Adrenal gland (tissue), 9 donors: ENCODE measurements at regions not wholly inside any gene's neighbourhood (a gene's known extent, or its start where the extent isn't known, plus 50 kb on each side); places are given as distances from the start of the nearest gene placed in this dataset.

Experiments
- DNase-seq, 7 donors: peaks; one replicate each; pipeline ENCODE4 v3.0.0-alpha.2; 2019 to 2020
- H3K27ac ChIP-seq, 5 donors: fragments of 200-600 bp; sonication (generic) in 4 of 5; 1 replicate in 3 of 5; 2 replicates in 2 of 5; pipeline versions ENCODE4 v1.5.1 to v1.8.0; 2016 to 2020; ENCODE audit warnings: mild to moderate bottlenecking in 1 of 5
- H3K27me3 ChIP-seq: fragments of 200-600 bp; 2 replicates; pipeline ENCODE4 v1.8.0; 2021
- H3K36me3 ChIP-seq, 2 donors: fragments of 200-600 bp; replicated peaks in 1 of 2; 1 replicate in 1 of 2; 2 replicates in 1 of 2; pipeline versions ENCODE4 v1.5.1 to v1.8.0; 2018 to 2022
- H3K4me1 ChIP-seq, 2 donors: fragments of 200-600 bp; replicated peaks in 1 of 2; 1 replicate in 1 of 2; 2 replicates in 1 of 2; pipeline versions ENCODE4 v1.5.1 to v1.8.0; 2018 to 2021
- H3K4me3 ChIP-seq, 4 donors: fragments of 200-600 bp; sonication (generic) in 3 of 4; one replicate each; pipeline ENCODE4 v1.5.1; 2016 to 2018
- H3K9me3 ChIP-seq, 3 donors: fragments of 200-600 bp; sonication (generic) in 1 of 3; replicated peaks in 1 of 3; 1 replicate in 2 of 3; 2 replicates in 1 of 3; pipeline versions ENCODE4 v1.5.1 to v1.8.0; 2016 to 2021
- POLR2A ChIP-seq, 2 donors: fragments of 450-650 bp; IDR thresholded peaks; one replicate each; pipeline ENCODE4 v1.6.1; 2017; ENCODE audit warnings: antibody characterized with exemption in 2 of 2, mild to moderate bottlenecking in 2 of 2, moderate library complexity in 1 of 2
- WGBS, 4 donors: extraction: QIAGEN DNeasy Blood & Tissue Kit in 2 of 4; methylation state at CpG; one replicate each; pipeline versions ENCODE4 v1.1.5 to v1.1.7; 2013 to 2017; 5-methylcytosine and 5-hydroxymethylcytosine counted together
- intact Hi-C, 2 donors: fragments of 100-400 bp; cut with DNase I; formaldehyde crosslinking; loops; one replicate each; pipeline versions ENCODE4 v1.14.1 to v1.15.0; 2022 to 2023
- TF ChIP-seq, protein P1 (sequence below), 6 experiments: fragments of 450-650 bp in 4 of 6; fragments of 200-600 bp in 2 of 6; sonication (generic) in 1 of 6; IDR thresholded peaks; 1 replicate in 5 of 6; 2 replicates in 1 of 6; pipeline versions ENCODE4 v1.5.1 to v1.8.0; 2016 to 2021; ENCODE audit warnings: antibody characterized with exemption in 6 of 6, mild to moderate bottlenecking in 2 of 6, moderate library complexity in 1 of 6
- donor health status: healthy with polysubstance abuse.
- donor health status: Bipolar disorder and iron deficiency.
- donor health status: DM: yes; HTN: yes; CAD: no.
- donor health status: DM: no; HTN: no; CAD: no.
- donor health status: DM: no; HTN: no; CAD: no.

DNA sequence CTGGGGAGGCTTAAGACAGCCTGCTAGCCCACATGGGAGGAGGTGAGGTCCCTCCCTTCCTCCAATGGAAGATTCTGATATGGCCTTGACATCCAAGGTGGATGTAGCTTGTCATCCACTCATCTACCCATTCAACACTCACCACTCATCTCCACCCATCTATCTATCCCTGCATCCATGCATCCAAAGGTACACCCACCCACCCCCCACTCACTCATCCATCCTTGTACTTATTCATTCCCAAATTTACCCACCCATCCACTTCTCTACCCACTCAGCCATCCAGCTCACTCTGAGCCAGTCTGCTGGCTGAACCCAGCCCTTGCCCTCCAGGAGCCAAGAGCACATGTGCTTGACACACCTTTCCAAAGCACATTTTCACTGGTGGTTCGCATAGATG lies 189.7 kb downstream of the TLE3 start:
- 85 to 88% (median 86%) methylated on average over 1 of the region's 1 CpG for WGBS, 4 donors
- H3K9me3 ChIP-seq = no peaks in the 10 kb centered on the region
- no peak for DNase-seq
- no peak overlapping the region for H3K4me3 ChIP-seq
- H3K36me3 ChIP-seq = no peaks in the 10 kb centered on the region
- intact Hi-C loops = no loop called here
- no peak overlapping the region for H3K27ac ChIP-seq
- H3K4me1 ChIP-seq = no peaks in the 10 kb centered on the region
- TF ChIP-seq, protein P1, sequence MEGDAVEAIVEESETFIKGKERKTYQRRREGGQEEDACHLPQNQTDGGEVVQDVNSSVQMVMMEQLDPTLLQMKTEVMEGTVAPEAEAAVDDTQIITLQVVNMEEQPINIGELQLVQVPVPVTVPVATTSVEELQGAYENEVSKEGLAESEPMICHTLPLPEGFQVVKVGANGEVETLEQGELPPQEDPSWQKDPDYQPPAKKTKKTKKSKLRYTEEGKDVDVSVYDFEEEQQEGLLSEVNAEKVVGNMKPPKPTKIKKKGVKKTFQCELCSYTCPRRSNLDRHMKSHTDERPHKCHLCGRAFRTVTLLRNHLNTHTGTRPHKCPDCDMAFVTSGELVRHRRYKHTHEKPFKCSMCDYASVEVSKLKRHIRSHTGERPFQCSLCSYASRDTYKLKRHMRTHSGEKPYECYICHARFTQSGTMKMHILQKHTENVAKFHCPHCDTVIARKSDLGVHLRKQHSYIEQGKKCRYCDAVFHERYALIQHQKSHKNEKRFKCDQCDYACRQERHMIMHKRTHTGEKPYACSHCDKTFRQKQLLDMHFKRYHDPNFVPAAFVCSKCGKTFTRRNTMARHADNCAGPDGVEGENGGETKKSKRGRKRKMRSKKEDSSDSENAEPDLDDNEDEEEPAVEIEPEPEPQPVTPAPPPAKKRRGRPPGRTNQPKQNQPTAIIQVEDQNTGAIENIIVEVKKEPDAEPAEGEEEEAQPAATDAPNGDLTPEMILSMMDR (IDR thresholded peaks at IDR 0.05) = no peak
- no peak for TF ChIP-seq POLR2A (IDR thresholded peaks at IDR 0.05)
- H3K27me3 ChIP-seq = no peaks in the 10 kb centered on the region

DNA sequence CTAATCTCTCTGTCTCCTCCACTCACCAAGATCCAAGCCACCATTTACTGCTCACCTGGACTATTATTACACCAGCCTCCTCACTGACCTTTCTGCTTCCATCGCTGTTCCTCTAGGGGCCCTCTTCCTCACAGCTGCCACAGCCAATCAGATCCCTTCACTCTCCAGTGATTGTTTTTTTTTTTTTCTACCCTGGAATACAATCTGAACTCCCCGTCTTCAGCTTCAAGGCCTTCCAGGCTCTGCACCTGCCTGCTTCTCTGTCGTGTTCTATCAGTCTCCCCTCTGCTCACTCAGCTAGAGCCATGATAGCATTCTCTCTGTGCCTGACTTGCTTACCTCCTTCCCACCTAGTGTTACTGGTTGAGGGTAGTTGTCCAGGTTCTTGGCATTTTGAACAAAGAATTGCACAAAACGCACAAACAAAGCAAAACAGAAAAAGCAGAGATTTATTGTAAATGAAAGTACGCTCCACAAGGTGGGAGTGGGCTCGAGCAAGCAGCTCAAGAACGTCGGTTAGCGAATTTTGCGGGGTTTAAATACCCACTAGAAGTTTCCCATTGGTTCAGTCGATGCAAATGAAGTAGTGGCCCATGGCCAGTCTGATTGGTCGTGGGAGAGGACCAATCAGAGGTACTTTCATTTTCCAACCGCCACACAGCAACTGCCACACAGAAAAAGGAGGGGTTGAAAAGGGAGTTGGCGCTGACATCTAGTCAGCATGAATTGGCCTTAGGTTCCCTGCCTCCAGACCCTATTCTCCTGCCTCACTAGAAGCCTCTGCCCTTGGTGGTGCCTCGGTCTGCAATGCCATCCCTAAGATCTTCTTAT lies 188.9 kb downstream of the TLE3 start:
- no peaks in the 10 kb centered on the region for H3K27me3 ChIP-seq
- H3K4me3 ChIP-seq = no peak overlapping the region
- TF ChIP-seq, protein P1 (IDR thresholded peaks at IDR 0.05) = no peak
- TF ChIP-seq POLR2A (IDR thresholded peaks at IDR 0.05) = no peak
- no peak for DNase-seq
- H3K9me3 ChIP-seq = no peaks in the 10 kb centered on the region
- intact Hi-C loops = no loop called here
- no peaks in the 10 kb centered on the region for H3K4me1 ChIP-seq
- H3K36me3 ChIP-seq = no peaks in the 10 kb centered on the region
- no peak overlapping the region for H3K27ac ChIP-seq
- 73 to 79% (median 77%) methylated on average over 15 of the region's 15 CpGs for WGBS, 4 donors

DNA sequence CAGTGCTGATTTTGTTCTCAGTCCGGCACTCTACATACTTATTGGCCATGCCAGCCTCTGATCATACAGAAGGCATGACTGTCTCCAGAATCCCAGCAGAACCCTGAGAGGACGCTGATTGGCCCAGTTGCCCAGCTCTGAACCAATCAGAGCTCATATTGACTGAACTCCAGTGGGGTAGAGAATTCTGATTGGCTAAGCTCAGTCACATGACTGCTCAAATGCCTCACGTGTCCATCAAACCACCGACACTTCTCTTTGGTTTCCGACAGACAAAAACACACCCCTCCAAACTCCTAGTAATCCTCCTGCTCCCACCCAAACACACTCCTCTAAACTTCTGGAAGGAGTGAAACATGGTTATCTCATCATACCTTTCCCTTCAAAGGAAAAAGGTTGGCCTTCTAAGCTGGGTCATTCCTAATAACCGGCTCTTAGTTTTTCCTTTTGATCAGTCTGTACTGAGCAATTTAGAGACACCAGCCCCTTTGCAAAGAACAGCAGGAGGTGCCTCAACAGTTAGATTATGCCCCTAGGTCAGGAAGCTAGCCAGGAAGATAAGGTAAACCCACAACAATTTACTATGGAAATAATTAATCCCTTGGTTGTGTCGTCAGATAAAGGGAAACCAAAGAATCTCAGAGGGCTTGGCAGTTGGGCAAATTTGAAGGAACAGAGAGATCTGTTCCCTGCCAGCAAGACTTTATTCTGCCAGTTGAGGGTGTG lies 187.8 kb downstream of the TLE3 start:
- DNase-seq = no peak
- no peaks in the 10 kb centered on the region for H3K36me3 ChIP-seq
- intact Hi-C loops = no loop called here
- no peak overlapping the region for H3K4me3 ChIP-seq
- TF ChIP-seq, protein P1 (IDR thresholded peaks at IDR 0.05) = no peak
- no peaks in the 10 kb centered on the region for H3K9me3 ChIP-seq
- H3K27ac ChIP-seq = no peak overlapping the region
- no peaks in the 10 kb centered on the region for H3K4me1 ChIP-seq
- no peaks in the 10 kb centered on the region for H3K27me3 ChIP-seq
- WGBS, 4 donors = 71 to 75% (median 73%) methylated on average over 7 of the region's 7 CpGs

DNA sequence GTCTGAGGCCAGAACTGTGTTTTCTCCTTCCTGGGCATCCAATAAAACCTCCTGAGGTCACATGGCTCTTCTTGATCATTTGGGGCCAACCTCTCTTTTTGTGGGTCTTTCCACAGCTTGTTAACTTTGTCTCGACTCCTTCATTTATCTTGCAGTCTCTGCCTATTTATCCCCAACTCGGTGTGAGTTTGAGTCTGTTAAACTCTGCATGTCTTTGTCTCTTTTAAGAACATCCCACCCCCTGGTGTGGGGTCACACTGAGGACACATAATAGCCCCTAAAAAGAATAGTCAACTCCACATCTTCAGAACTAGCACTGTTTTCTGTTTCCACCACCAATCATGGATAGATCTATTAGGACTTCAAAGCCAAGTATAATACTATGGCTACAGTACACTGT lies 187.2 kb downstream of the TLE3 start:
- no peaks in the 10 kb centered on the region for H3K36me3 ChIP-seq
- TF ChIP-seq, protein P1 (IDR thresholded peaks at IDR 0.05) = no peak
- TF ChIP-seq POLR2A (IDR thresholded peaks at IDR 0.05) = no peak
- H3K4me3 ChIP-seq = no peak overlapping the region
- intact Hi-C loops = no loop called here
- H3K27me3 ChIP-seq = no peaks in the 10 kb centered on the region
- no peak for DNase-seq
- H3K9me3 ChIP-seq = no peaks in the 10 kb centered on the region
- 61 to 72% (median 64%) methylated on average over 2 of the region's 2 CpGs for WGBS, 4 donors
- H3K4me1 ChIP-seq = no peaks in the 10 kb centered on the region
- no peak overlapping the region for H3K27ac ChIP-seq
